Activated T-cell treated with anti-CD3 and anti-CD28 coated beads, Interleukin-2, amount 50 U/mL, for 4 hours (primary cell): ENCODE measurements at regions not wholly inside any gene's neighbourhood (a gene's known extent, or its start where the extent isn't known, plus 50 kb on each side); places are given as distances from the start of the nearest gene placed in this dataset.

ENCODE experiments used
- ATAC-seq, 2 donors: fragments of 200-7000 bp; cut with Tn5 transposase; one replicate each; pipeline ENCODE4 v1.10.0; 2021
- DNase-seq: peaks from one replicate; pipeline ENCODE4 v3.0.0-alpha.2; 2020
- H3K27me3 Mint-ChIP-seq: one replicate; pipeline ENCODE4 v1.8.0; 2021; ENCODE audit warnings: low read depth, mixed read lengths
- H3K36me3 Mint-ChIP-seq: one replicate; pipeline ENCODE4 v1.8.0; 2022; ENCODE audit warnings: mixed read lengths; ENCODE audit not compliant: insufficient read depth
- H3K4me1 Mint-ChIP-seq: one replicate; pipeline ENCODE4 v1.8.0; 2021; ENCODE audit warnings: low read depth, mixed read lengths
- H3K4me3 Mint-ChIP-seq: one replicate; pipeline ENCODE4 v1.8.0; 2021; ENCODE audit warnings: mild to moderate bottlenecking, moderate library complexity, mixed read lengths
- H3K9me3 Mint-ChIP-seq: one replicate; pipeline ENCODE4 v1.8.0; 2021; ENCODE audit warnings: mixed read lengths

DNA sequence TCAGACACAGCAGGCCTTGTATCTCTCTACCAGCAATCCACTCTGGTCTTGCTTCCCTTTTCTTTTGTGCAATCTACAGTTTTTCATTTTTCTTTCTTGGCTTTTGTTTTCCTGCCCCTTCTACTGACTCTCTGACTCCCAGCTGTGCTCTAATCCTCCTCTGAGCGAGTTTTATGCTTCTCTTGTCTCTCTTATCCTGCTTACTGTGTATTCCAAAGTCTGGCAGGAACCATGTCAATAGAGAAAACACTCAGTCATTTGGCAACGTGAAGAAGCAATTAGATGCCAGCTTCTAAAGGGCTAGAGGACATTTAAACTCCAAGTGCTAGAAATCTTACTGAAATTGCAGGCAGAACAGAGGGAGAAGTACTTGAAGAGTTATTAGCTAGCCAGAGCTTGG lies 984.6 kb upstream of the TENM3 start:
- no peaks in the 10 kb centered on the region for H3K36me3 Mint-ChIP-seq
- no peaks in the 10 kb centered on the region for H3K4me1 Mint-ChIP-seq
- peaks cover 7% of the 10 kb centered on the region for H3K9me3 Mint-ChIP-seq
- no peaks in the 10 kb centered on the region for H3K27me3 Mint-ChIP-seq
- no peak for DNase-seq
- H3K4me3 Mint-ChIP-seq = no peak overlapping the region
- no peak for ATAC-seq

DNA sequence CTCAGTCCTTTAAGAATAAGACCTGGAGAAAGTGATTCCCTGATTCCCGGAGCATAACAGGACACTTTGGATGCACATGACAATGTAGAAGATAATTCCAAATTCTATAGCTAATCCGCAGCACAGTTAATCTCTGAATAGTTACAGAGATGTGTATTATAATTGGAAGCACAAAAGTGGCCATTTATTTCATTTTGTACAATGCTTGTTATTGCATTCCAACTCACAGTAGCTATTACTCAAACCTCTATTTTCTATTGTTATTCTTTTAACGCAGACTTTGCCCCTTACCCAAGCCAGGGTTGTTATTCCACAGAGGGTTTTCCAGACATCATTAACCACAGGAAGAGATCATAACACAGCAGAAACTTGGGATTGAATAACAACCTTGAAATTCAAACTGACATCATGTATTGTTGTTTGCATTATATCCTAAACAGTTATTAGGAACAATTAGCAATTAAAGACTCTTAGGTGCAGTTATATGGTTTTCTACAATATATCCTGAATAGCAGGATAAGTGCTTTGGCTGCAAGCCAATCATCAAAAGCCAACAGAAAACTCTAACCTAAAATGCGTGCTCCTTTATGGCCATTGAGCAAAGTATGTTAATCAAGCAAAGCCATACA lies 984.0 kb upstream of the TENM3 start:
- DNase-seq = no peak
- H3K9me3 Mint-ChIP-seq = peaks cover 7% of the 10 kb centered on the region
- no peak overlapping the region for H3K4me3 Mint-ChIP-seq
- no peaks in the 10 kb centered on the region for H3K36me3 Mint-ChIP-seq
- no peaks in the 10 kb centered on the region for H3K4me1 Mint-ChIP-seq
- no peak for ATAC-seq
- H3K27me3 Mint-ChIP-seq = no peaks in the 10 kb centered on the region

DNA sequence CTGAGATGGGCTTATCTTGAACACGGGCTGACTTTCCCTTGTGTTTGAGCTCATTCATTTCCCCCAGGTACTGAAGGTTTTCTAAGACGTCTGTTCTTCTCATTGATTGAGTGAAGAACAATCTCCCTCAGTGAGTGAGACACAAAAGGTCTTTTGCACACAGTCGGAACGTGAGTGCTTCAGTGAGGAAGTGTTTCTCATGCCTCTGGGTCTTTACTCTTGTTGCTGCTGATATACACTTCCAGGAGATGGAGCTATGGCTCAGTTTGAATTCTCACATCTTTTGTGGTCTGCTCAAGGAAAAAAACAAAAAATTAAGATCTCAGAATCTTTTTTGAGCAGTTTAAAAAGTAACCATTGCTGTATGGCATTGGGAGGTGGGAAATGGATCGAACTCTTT lies 981.9 kb upstream of the TENM3 start:
- H3K4me1 Mint-ChIP-seq = no peaks in the 10 kb centered on the region
- no peaks in the 10 kb centered on the region for H3K27me3 Mint-ChIP-seq
- no peak overlapping the region for H3K4me3 Mint-ChIP-seq
- no peaks in the 10 kb centered on the region for H3K36me3 Mint-ChIP-seq
- peaks cover 7% of the 10 kb centered on the region for H3K9me3 Mint-ChIP-seq
- DNase-seq (no peak), ATAC-seq (no peak)

DNA sequence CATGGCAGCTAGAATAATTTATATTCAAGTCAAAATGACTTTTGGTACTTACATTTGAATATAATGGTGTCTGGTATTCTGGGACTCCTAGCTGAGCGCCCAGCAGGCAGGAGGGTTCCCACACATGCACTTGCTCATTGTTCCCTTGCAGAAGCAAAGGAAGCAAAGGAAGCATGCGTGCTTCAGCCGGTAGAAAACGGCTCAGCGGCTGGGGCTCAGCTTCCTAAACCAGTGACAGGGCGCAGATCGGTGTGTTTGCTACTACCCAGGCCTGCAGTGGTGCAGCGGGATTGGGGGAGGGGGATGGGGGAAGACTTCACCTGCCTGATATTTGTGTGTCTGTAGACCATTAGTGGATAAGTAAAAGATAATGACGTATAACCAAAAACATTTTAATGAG lies 978.3 kb upstream of the TENM3 start:
- Mint-ChIP-seq H3K4me1 (no peaks in the 10 kb centered on the region), H3K27me3 (no peaks in the 10 kb centered on the region), H3K9me3 (no peaks in the 10 kb centered on the region), H3K4me3 (no peak overlapping the region), H3K36me3 (no peaks in the 10 kb centered on the region)
- DNase-seq = no peak
- ATAC-seq = no peak

DNA sequence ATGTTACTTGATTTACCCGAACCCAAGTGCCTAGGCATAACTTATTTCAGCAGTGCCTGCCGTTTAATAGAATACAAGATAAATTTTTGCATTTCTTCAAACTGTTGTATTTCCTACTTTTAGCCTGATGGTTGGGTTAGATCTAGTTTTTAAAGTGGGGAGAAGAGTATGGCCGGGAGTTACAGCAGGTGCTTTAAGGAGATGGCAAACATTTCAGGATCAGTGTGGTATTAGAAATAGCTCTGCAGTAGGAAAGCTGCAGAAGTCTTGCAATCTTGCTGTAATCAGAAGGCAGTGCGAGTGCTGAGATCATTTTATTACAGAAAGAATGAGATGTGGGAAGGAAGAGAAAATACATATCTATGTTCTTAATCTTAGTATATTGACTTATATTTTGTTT lies 977.8 kb upstream of the TENM3 start:
- H3K27me3 Mint-ChIP-seq = no peaks in the 10 kb centered on the region
- ATAC-seq = no peak
- no peak for DNase-seq
- H3K4me3 Mint-ChIP-seq = no peak overlapping the region
- no peaks in the 10 kb centered on the region for H3K4me1 Mint-ChIP-seq
- H3K36me3 Mint-ChIP-seq = no peaks in the 10 kb centered on the region
- H3K9me3 Mint-ChIP-seq = no peaks in the 10 kb centered on the region

GRCh38 chr4:181271116-181271640 lies 972.0 kb upstream of the TENM3 start:
- no peaks in the 10 kb centered on the region for H3K4me1 Mint-ChIP-seq
- peaks cover 4% of the 10 kb centered on the region for H3K9me3 Mint-ChIP-seq
- DNase-seq (no peak), ATAC-seq (no peak)
- H3K27me3 Mint-ChIP-seq = no peaks in the 10 kb centered on the region
- no peaks in the 10 kb centered on the region for H3K36me3 Mint-ChIP-seq
- no peak overlapping the region for H3K4me3 Mint-ChIP-seq

- Mint-ChIP-seq H3K4me3 (no peak overlapping the region), H3K36me3 (no peaks in the 10 kb centered on the region), H3K9me3 (peaks cover 4% of the 10 kb centered on the region), H3K27me3 (no peaks in the 10 kb centered on the region), H3K4me1 (no peaks in the 10 kb centered on the region)
- DNase-seq = no peak
- ATAC-seq = no peak
Measured at GRCh38 chr4:181272422-181272821, 970.8 kb upstream of the TENM3 start.

GRCh38 chr4:181278941-181279340 lies 964.3 kb upstream of the TENM3 start:
- no peaks in the 10 kb centered on the region for H3K27me3 Mint-ChIP-seq
- no peak overlapping the region for H3K4me3 Mint-ChIP-seq
- no peaks in the 10 kb centered on the region for H3K9me3 Mint-ChIP-seq
- H3K36me3 Mint-ChIP-seq = no peaks in the 10 kb centered on the region
- no peak for ATAC-seq
- no peaks in the 10 kb centered on the region for H3K4me1 Mint-ChIP-seq
- DNase-seq = no peak

- no peak overlapping the region for H3K4me3 Mint-ChIP-seq
- no peaks in the 10 kb centered on the region for H3K9me3 Mint-ChIP-seq
- no peaks in the 10 kb centered on the region for H3K36me3 Mint-ChIP-seq
- no peaks in the 10 kb centered on the region for H3K27me3 Mint-ChIP-seq
- ATAC-seq (no peak), DNase-seq (no peak)
- H3K4me1 Mint-ChIP-seq = no peaks in the 10 kb centered on the region
Measured at GRCh38 chr4:181281451-181281850, 961.8 kb upstream of the TENM3 start.

- Mint-ChIP-seq H3K36me3 (no peaks in the 10 kb centered on the region), H3K9me3 (no peaks in the 10 kb centered on the region), H3K4me3 (no peak overlapping the region), H3K4me1 (no peaks in the 10 kb centered on the region), H3K27me3 (no peaks in the 10 kb centered on the region)
- no peak for DNase-seq
- no peak for ATAC-seq
Measured at GRCh38 chr4:181289198-181289597, 954.0 kb upstream of the TENM3 start.

- Mint-ChIP-seq H3K4me3 (no peak overlapping the region), H3K4me1 (no peaks in the 10 kb centered on the region), H3K36me3 (no peaks in the 10 kb centered on the region), H3K27me3 (no peaks in the 10 kb centered on the region), H3K9me3 (peaks cover 5% of the 10 kb centered on the region)
- no peak for ATAC-seq
- no peak for DNase-seq
Measured at GRCh38 chr4:181291615-181292014, 951.6 kb upstream of the TENM3 start.

GRCh38 chr4:181293014-181293413 lies 950.2 kb upstream of the TENM3 start:
- Mint-ChIP-seq H3K27me3 (no peaks in the 10 kb centered on the region), H3K4me1 (no peaks in the 10 kb centered on the region), H3K9me3 (peaks cover 5% of the 10 kb centered on the region), H3K36me3 (no peaks in the 10 kb centered on the region), H3K4me3 (no peak overlapping the region)
- ATAC-seq (no peak), DNase-seq (no peak)

DNA sequence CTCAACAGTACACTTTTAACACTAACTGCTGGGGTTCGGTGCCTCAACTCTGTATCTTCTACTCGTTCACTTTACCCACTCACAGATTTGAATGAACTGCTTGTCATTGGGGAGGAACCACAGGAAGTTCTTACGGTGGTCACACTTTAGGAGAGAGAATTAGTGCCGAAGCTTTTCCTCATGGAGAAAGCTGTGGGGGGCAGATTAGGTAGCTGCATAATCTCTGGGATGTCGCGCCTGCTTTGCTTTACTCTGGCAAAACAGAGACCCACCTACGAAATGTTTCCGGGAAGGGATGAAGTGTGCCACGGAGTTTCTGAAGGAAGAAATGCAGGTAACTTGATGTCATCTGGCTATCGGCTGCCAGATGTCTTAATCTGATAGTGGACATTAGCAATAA lies 949.7 kb upstream of the TENM3 start:
- Mint-ChIP-seq H3K27me3 (no peaks in the 10 kb centered on the region), H3K4me1 (no peaks in the 10 kb centered on the region)

DNA sequence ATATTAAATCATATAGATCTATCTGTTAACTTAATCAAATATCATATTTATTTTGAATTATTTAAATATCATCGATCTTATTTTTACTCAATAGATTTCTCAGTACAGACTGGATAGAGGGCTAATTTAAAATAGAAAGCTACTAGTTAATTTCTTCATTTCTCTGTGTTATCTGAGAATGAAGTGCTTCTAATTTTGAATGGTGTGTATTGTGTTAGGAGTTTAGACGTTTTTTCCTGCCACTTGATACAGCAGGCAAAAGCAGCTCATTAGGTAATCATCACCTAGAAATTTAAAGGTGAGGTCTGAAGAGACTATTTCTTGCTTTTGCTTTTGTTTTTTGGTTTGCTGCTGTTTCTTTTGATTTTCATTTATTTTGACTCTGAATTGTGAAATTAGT lies 948.8 kb upstream of the TENM3 start:
- ATAC-seq = no peak

More for the DNA sequence above, 949.7 kb upstream of the TENM3 start:
- ATAC-seq = no peak
- DNase-seq = no peak
- Mint-ChIP-seq H3K4me3 (no peak overlapping the region), H3K36me3 (no peaks in the 10 kb centered on the region), H3K9me3 (peaks cover 5% of the 10 kb centered on the region)

DNA sequence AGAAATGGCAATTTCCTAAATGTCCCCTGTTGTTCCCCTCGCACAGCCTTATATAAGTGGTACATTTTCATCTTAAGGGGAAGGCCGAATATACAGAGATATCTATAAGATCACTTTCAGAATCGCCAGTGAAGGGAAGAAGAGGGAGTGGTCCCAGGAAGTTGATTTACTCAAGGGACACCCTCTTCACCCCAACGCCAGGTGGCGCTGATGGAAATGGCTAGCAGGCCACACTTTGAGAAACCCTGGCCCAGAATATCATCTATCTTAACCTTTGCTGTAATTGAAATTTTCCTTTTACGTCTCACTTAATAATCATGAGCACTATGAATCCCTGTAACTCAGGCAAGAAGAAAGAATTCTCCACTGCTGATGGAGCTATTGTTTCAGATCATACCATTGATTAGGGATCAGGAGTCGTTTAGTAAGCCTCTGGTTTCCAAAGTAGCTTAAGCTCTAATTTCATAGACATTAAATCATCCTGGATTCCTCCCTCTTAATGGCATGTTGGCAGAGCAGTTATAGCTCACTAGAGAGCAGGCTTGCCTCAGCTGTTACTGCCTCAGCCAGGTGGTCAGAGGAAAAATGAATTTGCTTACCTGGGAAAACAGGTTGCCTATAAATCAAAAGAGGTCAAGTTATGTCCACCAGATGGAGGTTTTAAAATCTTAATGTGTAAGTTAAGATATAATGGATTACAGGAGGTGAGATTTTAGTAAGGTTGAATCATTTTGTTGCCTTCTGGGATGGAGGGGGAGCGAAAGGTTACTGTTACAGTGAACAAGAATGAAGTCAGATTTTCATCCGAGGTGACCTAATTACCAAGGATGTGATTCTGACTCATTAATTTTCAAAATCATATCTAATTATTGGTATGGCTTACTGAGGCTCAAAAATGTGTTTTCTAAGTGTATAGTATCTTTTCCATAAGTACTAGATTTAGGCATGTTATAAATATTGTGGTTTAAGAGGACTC lies 941.2 kb upstream of the TENM3 start:
- Mint-ChIP-seq H3K9me3 (no peaks in the 10 kb centered on the region), H3K4me1 (no peaks in the 10 kb centered on the region), H3K27me3 (no peaks in the 10 kb centered on the region), H3K36me3 (no peaks in the 10 kb centered on the region), H3K4me3 (no peak overlapping the region)
- DNase-seq (no peak), ATAC-seq (no peak)

More for the DNA sequence above, 948.8 kb upstream of the TENM3 start:
- Mint-ChIP-seq H3K9me3 (peaks cover 5% of the 10 kb centered on the region), H3K4me1 (no peaks in the 10 kb centered on the region), H3K36me3 (no peaks in the 10 kb centered on the region), H3K27me3 (no peaks in the 10 kb centered on the region), H3K4me3 (no peak overlapping the region)
- DNase-seq = no peak
